K562 (cell line): ENCODE measurements at regions not wholly inside any gene's neighbourhood (a gene's known extent, or its start where the extent isn't known, plus 50 kb on each side); places are given as distances from the start of the nearest gene placed in this dataset.

Source experiments
- ATAC-seq: fragments of 200-7000 bp; cut with Tn5 transposase; 3 replicates; pipeline ENCODE4 v1.9.1; 2020; ENCODE audit warnings: moderate library complexity
- BruUV-seq: library from RNA; stranded (reverse); fragments of 400-500 nt; replicated peaks from 2 replicates; lab custom pipeline; 2021; lab: Mats Ljungman, UMichigan
- CTCF ChIA-PET: fragments of 300-600 bp; formaldehyde crosslinking; extraction: SDS; loops from one replicate; lab custom pipeline; 2021; ENCODE audit warnings: low intra/inter-chr PET ratio; lab: Yijun Ruan, JAX
- POLR2A ChIA-PET: fragments of 300-600, 350-650 bp; sonication (Branson Sonifier 250); formaldehyde crosslinking; extraction: SDS; loops from one replicate; lab custom pipeline; 2021; ENCODE audit warnings: antibody characterized with exemption, inconsistent platforms; lab: Yijun Ruan, JAX
- DNase-seq, 4 experiments: peaks; one replicate each; pipeline versions ENCODE4 v3.0.0 to v3.0.0-alpha.2; 2011 to 2018; ENCODE audit warnings: low spot score in 3 of 4, mixed read lengths in 3 of 4; ENCODE audit errors: extremely low read depth in 1 of 4
- FAIRE-seq: peaks from 2 replicates; lab custom pipeline; 2011; peaks lifted over from hg19 to GRCh38; lab: Jason Lieb, UNC
- H2AFZ ChIP-seq: 2 replicates; pipeline ENCODE4 v1.6.0; 2011; ENCODE audit warnings: low read depth, low read length, control low read depth, inconsistent platforms
- H3K27ac ChIP-seq: fragments of 200-600 bp; 3 replicates; pipeline ENCODE4 v1.8.0; 2011; ENCODE audit warnings: low read depth, mild to moderate bottlenecking, control low read depth, inconsistent platforms, low read length, moderate library complexity, mixed read lengths; ENCODE audit errors: extremely low read depth
- H3K27me3 ChIP-seq, 2 experiments: fragments of 300-600 bp in 1 of 2; 2 replicates in 1 of 2; 3 replicates in 1 of 2; pipeline versions ENCODE4 v1.6.0 to v1.8.0; 2011; ENCODE audit warnings: inconsistent platforms in 2 of 2, low read length in 2 of 2, mild to moderate bottlenecking in 1 of 2, mixed read lengths in 1 of 2, moderate library complexity in 1 of 2; ENCODE audit not compliant: control insufficient read depth in 2 of 2, insufficient read depth in 2 of 2
- H3K36me3 ChIP-seq: fragments of 300-600 bp; 3 replicates; pipeline ENCODE4 v1.8.0; 2011; ENCODE audit warnings: mild to moderate bottlenecking, low read length, inconsistent platforms; ENCODE audit not compliant: control insufficient read depth, insufficient read depth
- H3K4me1 ChIP-seq, 2 experiments: fragments of 200-600 bp in 1 of 2; replicated peaks in 1 of 2; 2 replicates in 1 of 2; 3 replicates in 1 of 2; pipeline versions ENCODE4 v1.5.1 to v1.8.0; 2011; ENCODE audit warnings: inconsistent platforms in 2 of 2, low read length in 2 of 2, mild to moderate bottlenecking in 1 of 2, mixed read lengths in 1 of 2, moderate library complexity in 1 of 2; ENCODE audit not compliant: control insufficient read depth in 2 of 2, insufficient read depth in 2 of 2
- H3K4me2 ChIP-seq: 2 replicates; pipeline ENCODE4 v1.6.1; 2011; ENCODE audit warnings: low read length, control low read depth, inconsistent platforms, mixed read lengths; ENCODE audit not compliant: insufficient read depth
- H3K4me3 ChIP-seq: fragments of 200-600 bp; sonication (generic), shearing (Covaris generic); 2 replicates; pipeline ENCODE4 v1.5.1; 2016; ENCODE audit warnings: control low read depth, inconsistent platforms
- H3K79me2 ChIP-seq: fragments of 200-600 bp; 3 replicates; pipeline ENCODE4 v1.8.0; 2011; ENCODE audit warnings: low read length, inconsistent platforms; ENCODE audit not compliant: control insufficient read depth, insufficient read depth
- H3K9ac ChIP-seq, 2 experiments: 2 replicates each; pipeline versions ENCODE4 v1.6.0 to v1.6.1; 2011; ENCODE audit warnings: low read depth in 2 of 2, low read length in 2 of 2, control low read depth in 1 of 2, inconsistent platforms in 1 of 2, mild to moderate bottlenecking in 1 of 2, mixed read lengths in 1 of 2; ENCODE audit not compliant: insufficient read depth in 1 of 2
- H3K9me1 ChIP-seq: one replicate; pipeline ENCODE4 v1.6.0; 2011; ENCODE audit warnings: inconsistent platforms, mild to moderate bottlenecking, low read length, moderate library complexity; ENCODE audit not compliant: control insufficient read depth, insufficient read depth
- H3K9me3 ChIP-seq: replicated peaks from 2 replicates; pipeline ENCODE4 v1.5.1; 2011; ENCODE audit warnings: low read depth, low read length, inconsistent platforms; ENCODE audit not compliant: control insufficient read depth, insufficient read depth
- H4K20me1 ChIP-seq: replicated peaks from 2 replicates; pipeline ENCODE4 v1.6.1; 2011; ENCODE audit warnings: low read length, inconsistent platforms, mixed read lengths; ENCODE audit not compliant: control insufficient read depth, insufficient read depth
- CREB5 ChIP-seq: fragments of 250-450 bp; sonication (Bioruptor Pico); IDR thresholded peaks from 2 replicates; pipeline ENCODE4 v1.5.0; 2020; ENCODE audit warnings: mild to moderate bottlenecking
- DLX4 ChIP-seq: fragments of 250-450 bp; sonication (Bioruptor Pico); IDR thresholded peaks from 2 replicates; pipeline ENCODE4 v1.6.1; 2021; ENCODE audit warnings: mild to moderate bottlenecking
- OTX1 ChIP-seq: fragments of 450-650 bp; formaldehyde crosslinking; IDR thresholded peaks from 2 replicates; pipeline ENCODE4 v1.4.0; 2022; ENCODE audit warnings: mild to moderate bottlenecking
- SMARCE1 ChIP-seq: fragments of 450-650 bp; IDR thresholded peaks from 2 replicates; pipeline ENCODE4 v1.7.1; 2016; ENCODE audit warnings: mild to moderate bottlenecking
- ZSCAN29 ChIP-seq: fragments of 450-650 bp; IDR thresholded peaks from 2 replicates; pipeline ENCODE4 v1.6.1; 2017
- WGBS: fragments of 100-300 bp; shearing (Covaris generic); methylation state at CpG from one replicate; pipeline ENCODE4 v1.1.6; 2016; ENCODE audit warnings: low coverage, mixed read lengths; ENCODE audit not compliant: insufficient coverage; ENCODE audit errors: missing lambda C conversion rate; 5-methylcytosine and 5-hydroxymethylcytosine counted together
- in situ Hi-C: fragments of 300-500 bp; cut with MboI; formaldehyde crosslinking; loops from 4 replicates; pipeline ENCODE4 v1.15.0; 2018; ENCODE audit warnings: inconsistent platforms, mixed read lengths
- intact Hi-C: fragments of 100-400 bp; cut with micrococcal nuclease; formaldehyde crosslinking; loops from 2 replicates; pipeline ENCODE4 v1.14.2; 2022
- TF ChIP-seq, protein P1 (sequence below): sonication (generic); formaldehyde crosslinking; IDR thresholded peaks from 2 replicates; pipeline ENCODE4 v1.4.0; 2020; ENCODE audit warnings: mild to moderate bottlenecking, missing genetic modification reagents

GRCh38 chr11:29368126-29368525, 648.7 kb downstream of the KCNA4 start:
- Histone ChIP-seq H3K4me3 (no peak overlapping the region), H3K9ac (no peak overlapping the region), H4K20me1 (no peaks in the 10 kb centered on the region), H3K4me2 (no peak overlapping the region), H3K9me3 (no peaks in the 10 kb centered on the region), H3K27me3 (no peaks in the 10 kb centered on the region), H3K9me1 (no peaks in the 10 kb centered on the region), H3K4me1 (no peaks in the 10 kb centered on the region), H3K27ac (no peak overlapping the region), H3K79me2 (no peaks in the 10 kb centered on the region), H3K36me3 (no peaks in the 10 kb centered on the region), H2AFZ (no peak overlapping the region)
- no peak for DNase-seq
- CTCF ChIA-PET: no interaction called here
- in situ Hi-C loops (no loop called here), intact Hi-C loops (no loop called here)
- POLR2A ChIA-PET: interaction anchor here (1.1 kb wide), 1 partner anchor 27 kb away, joined by 4 read pairs; no protein-coding TSS in a partner anchor
- FAIRE-seq: no peak
- no peak for ATAC-seq
- WGBS: 0% methylated on average over 5 of the region's 5 CpGs
- TF ChIP-seq, protein P1, sequence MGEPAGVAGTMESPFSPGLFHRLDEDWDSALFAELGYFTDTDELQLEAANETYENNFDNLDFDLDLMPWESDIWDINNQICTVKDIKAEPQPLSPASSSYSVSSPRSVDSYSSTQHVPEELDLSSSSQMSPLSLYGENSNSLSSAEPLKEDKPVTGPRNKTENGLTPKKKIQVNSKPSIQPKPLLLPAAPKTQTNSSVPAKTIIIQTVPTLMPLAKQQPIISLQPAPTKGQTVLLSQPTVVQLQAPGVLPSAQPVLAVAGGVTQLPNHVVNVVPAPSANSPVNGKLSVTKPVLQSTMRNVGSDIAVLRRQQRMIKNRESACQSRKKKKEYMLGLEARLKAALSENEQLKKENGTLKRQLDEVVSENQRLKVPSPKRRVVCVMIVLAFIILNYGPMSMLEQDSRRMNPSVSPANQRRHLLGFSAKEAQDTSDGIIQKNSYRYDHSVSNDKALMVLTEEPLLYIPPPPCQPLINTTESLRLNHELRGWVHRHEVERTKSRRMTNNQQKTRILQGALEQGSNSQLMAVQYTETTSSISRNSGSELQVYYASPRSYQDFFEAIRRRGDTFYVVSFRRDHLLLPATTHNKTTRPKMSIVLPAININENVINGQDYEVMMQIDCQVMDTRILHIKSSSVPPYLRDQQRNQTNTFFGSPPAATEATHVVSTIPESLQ (CRISPR knock-in tag): no peak
- TF ChIP-seq DLX4 (no peak), SMARCE1 (no peak), ZSCAN29 (no peak), CREB5 (CRISPR knock-in tag) (no peak), OTX1 (no peak)
- BruUV-seq: no TSS peak
